ENCODE measurements at regions not wholly inside any gene's neighbourhood (a gene's known extent, or its start where the extent isn't known, plus 50 kb on each side); places are given as distances from the start of the nearest gene placed in this dataset.

DNA sequence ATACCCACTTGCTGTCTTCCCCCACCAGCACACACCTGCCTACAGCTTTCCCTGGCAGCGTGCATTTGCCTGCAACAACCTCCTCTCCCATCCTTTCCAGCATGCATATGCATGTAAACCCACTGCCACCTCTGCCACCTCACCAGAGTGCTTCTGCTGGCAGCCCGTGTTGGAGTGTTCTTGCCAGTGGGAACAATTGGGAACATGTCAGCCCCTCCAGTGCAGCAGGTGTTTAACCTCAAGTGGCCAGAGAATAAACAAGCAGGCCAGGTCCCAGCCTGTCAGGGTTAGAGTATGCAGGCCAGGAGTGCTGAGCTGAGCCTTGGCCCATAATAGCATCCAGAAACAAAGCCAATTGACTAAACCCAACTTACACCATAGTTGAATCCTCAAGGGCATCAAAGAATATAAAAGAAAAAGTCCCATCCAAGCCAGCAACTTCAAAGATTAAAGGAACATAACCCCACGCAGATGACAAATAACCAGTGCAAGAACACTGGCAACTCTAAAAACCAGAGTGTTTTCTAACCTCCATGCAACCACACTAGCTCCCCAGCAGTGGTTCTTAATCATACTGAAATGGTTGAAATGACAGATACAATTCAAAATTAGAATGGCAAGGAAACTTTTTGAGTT, 1212.1 kb upstream of the CITED2 start:
- TF ChIP-seq, protein P1, sequence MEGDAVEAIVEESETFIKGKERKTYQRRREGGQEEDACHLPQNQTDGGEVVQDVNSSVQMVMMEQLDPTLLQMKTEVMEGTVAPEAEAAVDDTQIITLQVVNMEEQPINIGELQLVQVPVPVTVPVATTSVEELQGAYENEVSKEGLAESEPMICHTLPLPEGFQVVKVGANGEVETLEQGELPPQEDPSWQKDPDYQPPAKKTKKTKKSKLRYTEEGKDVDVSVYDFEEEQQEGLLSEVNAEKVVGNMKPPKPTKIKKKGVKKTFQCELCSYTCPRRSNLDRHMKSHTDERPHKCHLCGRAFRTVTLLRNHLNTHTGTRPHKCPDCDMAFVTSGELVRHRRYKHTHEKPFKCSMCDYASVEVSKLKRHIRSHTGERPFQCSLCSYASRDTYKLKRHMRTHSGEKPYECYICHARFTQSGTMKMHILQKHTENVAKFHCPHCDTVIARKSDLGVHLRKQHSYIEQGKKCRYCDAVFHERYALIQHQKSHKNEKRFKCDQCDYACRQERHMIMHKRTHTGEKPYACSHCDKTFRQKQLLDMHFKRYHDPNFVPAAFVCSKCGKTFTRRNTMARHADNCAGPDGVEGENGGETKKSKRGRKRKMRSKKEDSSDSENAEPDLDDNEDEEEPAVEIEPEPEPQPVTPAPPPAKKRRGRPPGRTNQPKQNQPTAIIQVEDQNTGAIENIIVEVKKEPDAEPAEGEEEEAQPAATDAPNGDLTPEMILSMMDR (IDR thresholded peaks at IDR 0.05): no peak
- TF ChIP-seq POLR2A (IDR thresholded peaks at IDR 0.05): no peak
